Left ventricle myocardium superior (tissue), 1 donor: ENCODE measurements at regions not wholly inside any gene's neighbourhood (a gene's known extent, or its start where the extent isn't known, plus 50 kb on each side); places are given as distances from the start of the nearest gene placed in this dataset.

Experiments used
- ATAC-seq: fragments of 200-7000 bp; cut with Tn5 transposase; one replicate; pipeline ENCODE4 v1.9.1; 2020; ENCODE audit warnings: mild to moderate bottlenecking, moderate library complexity
- DNase-seq: peaks from one replicate; pipeline ENCODE4 v3.0.0-alpha.2; 2020
- intact Hi-C: fragments of 100-400 bp; cut with micrococcal nuclease; formaldehyde crosslinking; loops from one replicate; pipeline ENCODE4 v1.11.0; 2022
- donor health status: DM: no; HTN: yes; CAD: no; lungs with severe emphysema.

DNA sequence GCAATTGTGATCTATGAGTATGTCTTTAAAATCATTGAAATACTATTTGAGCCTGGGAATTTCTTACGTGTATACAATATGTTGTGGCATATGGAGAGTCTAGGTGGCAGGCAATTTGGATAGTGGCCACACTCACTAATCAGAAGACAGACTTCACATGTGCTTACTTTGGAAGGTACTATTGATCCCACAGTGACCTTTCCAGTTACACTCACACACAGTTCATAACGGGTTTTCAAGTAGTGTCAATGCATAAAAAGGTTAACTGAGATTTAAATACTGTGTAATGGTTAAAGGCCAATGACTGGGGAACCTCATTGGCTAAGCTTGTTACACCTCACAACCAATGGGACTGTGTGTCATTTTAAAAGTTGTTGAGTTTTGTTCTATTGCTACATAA, 783.2 kb downstream of the RPA4 start:
- DNase-seq = no peak
- intact Hi-C loops = no loop called here
- no peak for ATAC-seq

DNA sequence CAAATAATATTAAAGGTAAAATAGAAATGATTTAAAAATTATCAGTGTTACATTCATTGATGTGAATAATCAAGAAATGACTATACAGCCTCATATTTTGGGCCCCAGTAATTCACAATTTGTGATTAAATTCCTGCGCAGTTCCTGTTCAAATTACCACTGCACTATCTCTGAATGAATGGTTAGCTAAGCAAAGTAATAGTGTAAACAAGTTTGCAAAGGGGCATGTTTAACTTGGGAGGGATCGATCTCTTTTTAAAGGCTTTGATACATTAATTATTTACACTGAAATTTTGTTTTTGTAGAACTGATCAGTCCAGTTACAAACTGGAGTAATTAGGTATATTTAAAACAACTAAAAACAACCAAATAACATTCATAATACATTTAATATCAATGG, 784.4 kb downstream of the RPA4 start:
- no peak for DNase-seq
- intact Hi-C loops = no loop called here
- no peak for ATAC-seq

DNA sequence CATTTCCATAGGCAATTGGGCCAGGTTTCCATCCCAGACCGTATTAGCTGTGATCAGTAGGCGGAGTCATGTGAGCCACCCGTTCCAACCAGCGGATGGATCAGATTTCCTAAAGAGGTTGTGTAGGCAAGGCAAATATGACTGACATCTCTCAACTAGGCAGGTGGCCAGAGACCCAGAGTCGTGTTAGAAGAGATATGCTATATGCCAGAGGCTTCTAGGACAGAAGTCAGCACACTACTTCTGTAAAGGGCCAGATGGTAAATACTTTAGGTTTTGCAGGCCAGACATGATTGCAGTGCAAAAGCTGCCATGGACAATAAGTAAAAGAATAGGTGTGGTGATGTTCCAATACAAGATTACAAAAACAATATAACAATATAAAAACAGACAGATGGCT, 788.4 kb downstream of the RPA4 start:
- no peak for DNase-seq
- no peak for ATAC-seq
- intact Hi-C loops = no loop called here

DNA sequence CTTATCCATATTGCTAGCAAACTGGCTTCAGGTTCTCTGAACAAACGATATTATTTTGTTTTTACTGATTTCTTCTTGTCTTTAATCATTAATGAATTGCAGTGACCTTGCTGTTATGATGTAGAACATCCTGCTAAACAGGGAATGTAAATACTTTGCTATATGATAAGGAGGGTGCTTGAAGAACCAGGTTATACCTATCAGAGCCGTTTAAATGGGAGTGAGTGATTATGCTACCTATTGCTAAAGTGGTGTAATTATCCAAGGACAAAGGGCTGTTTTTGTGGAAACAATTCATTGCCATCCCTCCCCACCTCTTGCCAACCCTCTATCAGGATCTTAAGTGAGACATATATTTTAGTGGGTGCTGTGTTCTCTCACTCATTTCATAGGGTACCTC, 788.9 kb downstream of the RPA4 start:
- DNase-seq (no peak), ATAC-seq (no peak)
- intact Hi-C loops = no loop called here

DNA sequence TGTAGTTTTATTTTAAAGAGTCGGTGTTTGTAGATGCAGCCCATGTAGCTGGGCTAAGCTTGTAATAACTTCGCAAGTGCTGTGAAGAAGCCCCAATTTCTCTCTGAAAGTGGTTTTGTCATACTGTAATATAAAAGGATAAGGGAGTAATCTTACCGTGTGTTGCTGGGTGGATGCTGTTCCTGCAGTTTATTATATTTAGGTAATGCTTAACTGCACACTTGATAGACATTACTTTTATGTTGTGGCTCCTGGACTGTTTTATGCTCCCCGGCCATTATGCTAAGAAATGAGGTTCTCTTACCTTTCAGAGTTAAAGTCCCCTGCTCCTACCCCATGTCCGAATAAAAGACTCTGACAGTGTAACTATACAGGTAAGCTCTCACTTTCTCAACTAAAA, 789.4 kb downstream of the RPA4 start:
- intact Hi-C loops = no loop called here
- DNase-seq = no peak
- ATAC-seq = no peak

DNA sequence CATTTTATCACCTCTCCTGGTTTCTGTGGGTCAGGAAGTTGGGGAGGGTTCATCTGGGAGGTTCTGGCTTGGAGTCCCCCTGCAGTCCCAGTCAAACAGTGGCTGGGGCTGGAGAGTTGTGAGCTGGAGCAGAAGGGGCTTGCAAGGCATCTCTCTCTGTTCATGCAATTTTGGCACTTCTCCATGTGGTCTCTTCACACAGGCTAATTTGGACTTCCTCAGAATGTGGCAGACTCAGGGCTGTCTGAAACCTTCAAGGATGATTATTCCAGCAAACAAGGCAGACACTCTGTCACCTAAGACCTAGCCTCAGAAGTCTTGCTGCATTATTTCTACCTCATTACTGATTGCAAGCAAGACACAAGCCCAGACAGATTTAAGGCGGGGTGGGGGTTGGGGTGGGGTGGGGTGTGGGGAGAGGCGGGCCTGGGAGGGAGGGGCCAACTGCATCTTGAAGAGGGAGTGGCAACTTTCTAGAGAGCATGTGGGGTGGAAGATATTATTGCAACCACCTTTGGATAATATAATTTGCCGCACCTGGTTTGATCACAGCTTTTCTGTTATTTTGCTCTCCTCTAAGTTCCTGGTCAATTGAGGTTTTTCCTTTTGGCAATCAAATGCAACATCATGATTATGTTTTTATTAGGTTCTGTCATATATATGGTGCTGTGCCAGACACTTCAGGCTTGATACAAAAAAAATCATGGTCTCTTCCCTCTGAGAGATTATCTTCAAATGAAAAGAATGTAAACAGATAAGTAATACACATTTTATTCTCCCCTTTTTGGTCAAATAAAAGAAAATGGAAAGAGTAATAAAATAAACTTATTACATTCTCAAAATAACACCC, 799.5 kb downstream of the RPA4 start:
- ATAC-seq (no peak), DNase-seq (no peak)
- intact Hi-C loops = no loop called here

DNA sequence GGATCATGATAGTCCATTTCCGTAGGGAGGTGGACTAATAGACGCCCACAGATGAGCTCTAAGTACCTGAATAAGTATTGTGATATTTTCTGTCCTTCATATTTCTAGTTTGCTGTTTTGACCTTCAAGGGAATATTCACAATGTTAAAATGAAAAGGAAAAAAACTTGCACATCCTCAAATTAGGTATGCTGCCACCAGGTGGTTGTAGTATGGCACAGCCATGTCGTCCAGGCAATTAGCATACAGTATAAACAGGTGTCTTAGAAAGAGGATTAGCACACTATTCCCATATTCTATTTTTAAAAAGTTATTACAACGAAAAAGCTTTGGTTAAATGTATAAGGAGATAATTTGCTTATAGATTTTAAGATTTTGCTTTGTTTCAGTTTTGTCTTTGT, 802.0 kb downstream of the RPA4 start:
- no peak for ATAC-seq
- DNase-seq = no peak
- intact Hi-C loops = no loop called here

DNA sequence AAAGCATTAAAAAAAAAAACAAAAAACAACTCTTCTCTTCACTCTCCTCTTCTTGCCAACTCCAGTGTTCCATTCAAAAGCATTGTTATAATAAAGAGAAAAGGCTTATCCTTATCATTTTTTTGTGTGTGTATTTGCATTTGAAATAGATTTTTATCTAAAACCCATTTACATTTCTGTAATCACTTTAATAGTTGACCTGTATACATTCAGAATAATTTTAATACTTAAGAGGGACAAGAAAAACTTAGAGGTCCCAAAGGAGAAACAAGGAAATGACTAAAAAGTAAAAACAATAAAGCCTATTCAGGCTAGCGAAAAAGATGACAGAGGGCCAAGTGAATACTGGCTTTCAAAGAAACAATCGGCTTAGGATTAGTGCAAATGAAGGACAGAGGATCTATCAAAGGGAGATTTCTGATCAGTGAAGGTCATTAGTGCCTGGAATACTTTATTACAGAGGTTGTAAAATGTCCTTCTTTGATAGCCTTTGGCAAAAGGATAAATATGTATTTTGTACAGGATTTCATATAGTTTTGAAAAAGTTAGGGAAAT, 808.3 kb downstream of the RPA4 start:
- no peak for ATAC-seq
- DNase-seq = no peak
- intact Hi-C loops = no loop called here

DNA sequence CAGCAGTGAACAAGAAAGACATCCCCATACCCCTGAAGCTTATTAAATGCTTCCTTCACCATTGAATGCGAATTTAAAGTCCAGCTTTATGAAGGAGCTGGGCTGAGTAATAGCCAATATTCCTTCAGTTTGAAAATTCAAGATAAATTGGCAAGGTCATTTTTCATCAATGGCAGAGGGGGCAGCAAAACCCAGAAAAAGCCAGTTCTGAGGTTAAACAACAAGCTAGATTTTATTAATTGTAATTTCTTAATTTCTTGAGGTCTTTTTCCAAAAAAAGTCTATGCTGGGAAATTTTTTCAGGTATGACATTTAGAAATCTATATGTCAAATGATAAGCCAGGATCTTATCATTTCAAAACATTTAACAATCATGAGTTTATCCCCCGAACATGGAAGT, 808.9 kb downstream of the RPA4 start:
- ATAC-seq = no peak
- intact Hi-C loops = no loop called here
- DNase-seq = no peak

DNA sequence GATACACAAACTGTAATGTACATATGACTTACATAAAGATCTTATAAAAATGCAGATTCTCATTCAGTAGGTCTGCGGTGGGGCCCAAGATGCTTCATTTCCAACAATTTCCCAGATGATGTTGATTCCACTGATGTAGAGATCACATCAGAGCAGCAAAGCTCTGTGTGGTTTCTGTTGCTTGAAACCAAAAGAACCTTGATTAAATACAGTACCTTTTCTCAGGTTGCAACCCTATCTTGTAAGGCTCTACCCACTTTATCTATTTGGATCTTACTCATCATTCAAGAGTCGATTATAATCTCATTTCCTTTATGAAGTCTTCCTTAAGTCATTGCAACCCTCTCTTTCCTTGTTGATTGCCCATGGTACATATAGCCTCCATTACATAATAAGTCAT, 816.8 kb downstream of the RPA4 start:
- intact Hi-C loops = no loop called here
- no peak for ATAC-seq
- no peak for DNase-seq

DNA sequence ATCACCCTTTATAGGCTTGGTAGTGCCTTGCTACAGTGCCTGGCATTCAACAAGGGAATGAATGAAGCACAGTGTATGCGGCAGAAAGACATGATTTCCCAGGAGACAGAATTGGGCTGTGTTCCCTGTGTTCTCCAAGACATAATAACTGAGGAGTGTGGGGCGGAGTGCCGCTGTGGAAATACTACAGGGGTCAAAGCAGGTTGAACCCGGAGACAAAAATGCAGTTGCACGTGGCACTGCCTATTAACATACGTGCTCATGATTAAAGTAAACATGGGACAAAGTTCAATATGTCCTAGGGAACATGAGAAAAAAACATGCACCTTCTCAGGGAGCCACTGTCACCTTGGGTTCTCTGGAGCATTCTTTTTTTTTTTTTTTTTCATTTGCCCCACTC, 820.8 kb downstream of the RPA4 start:
- ATAC-seq = no peak
- DNase-seq = no peak

DNA sequence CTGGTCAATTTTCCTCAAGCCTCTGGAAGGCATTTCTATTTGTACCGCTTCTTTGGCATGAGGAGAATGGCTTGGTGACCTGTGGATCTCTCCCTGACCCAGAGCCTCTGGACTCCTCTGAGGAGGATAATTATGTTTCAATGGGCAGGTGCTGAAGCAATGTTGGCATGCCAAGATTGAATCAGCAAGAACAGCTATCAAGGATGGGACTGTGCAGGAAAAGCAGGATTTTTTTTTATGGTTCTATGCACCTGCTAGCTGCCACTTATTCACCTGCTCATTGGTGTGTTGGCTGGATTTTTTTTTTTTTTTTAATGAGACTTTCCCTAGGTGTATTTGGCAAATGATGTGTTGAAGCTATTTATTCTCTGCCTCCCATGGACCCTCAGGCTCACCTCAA, 821.2 kb downstream of the RPA4 start:
- intact Hi-C loops = no loop called here
- ATAC-seq (no peak), DNase-seq (no peak)

More for the DNA sequence above, 820.8 kb downstream of the RPA4 start:
- intact Hi-C loops = no loop called here

DNA sequence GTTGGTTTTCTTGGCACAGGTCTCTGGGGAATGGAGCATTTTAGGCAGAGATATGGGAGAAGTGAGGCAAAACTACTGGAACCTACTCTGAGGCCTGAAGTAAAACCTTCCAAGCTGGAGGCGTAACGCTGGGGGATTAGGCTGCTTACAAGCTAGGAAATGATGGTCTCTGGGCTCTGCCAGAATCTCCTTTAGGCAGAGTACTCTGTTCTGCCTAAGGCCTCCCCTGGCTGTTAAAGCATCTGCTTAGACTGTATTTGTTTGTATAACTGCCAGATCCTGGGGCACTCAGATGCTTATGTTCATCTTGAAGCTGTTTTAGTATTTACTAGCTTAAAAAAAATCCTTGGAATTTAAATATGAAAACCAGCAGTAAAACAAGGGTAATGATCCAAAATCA, 822.2 kb downstream of the RPA4 start:
- no peak for DNase-seq
- intact Hi-C loops = no loop called here

DNA sequence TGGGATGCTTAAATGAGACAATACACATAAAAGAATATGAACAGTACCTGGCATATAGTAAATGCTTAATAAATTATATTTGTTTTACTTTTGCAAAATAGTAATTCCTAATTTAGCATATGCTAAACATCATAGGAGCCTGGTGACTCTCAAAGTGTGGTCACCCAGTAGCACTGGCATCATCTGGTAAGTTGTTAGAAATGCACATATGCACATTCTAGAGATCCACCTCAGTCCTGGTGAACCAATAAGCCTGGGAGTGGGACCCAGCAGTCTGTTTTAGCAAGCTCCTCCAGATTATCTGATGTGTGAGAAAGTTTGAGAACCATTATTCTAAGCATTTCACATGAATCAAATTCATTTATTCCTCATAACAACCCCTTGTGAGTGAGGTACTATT, 830.4 kb downstream of the RPA4 start:
- ATAC-seq = no peak
- intact Hi-C loops = no loop called here
- DNase-seq = no peak

More for the DNA sequence above, 822.2 kb downstream of the RPA4 start:
- no peak for ATAC-seq

DNA sequence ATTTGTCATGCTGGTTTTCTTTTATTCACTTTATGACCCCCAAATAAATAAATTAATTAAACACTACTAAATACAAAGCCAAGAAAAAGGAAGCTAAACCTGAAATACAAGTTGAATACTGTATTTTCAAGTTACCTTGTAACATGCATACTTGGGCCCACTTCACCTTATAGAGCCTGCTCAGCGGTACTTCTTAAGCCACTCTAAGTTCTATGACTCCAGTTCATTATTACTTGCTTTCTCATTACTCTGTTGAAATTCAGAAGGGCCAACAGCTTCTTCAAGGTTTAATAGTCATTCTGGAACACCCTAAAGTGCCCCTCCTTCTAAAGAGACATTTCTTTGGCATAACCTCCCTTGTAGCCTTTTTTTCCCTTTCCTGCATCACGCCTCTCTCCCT, 844.5 kb downstream of the RPA4 start:
- intact Hi-C loops = no loop called here
- no peak for DNase-seq
- ATAC-seq = no peak

DNA sequence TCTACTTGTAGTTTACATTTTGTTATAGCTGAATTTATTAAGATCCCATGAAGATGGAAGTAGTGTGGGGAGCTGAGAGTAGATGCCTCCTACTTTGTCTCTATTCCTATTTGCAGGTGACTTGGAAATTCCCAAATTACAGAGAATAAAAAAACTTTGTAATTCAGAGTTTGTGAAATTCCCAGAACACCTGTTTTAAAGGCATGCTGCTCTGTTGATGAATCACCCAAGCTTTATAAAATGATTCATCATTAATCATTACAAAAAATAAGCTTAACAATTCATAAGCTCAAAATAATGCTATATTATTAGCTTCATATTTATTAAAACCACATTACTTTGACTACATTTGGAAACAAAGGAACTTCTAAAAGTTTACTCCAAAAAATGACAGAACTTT, 856.3 kb downstream of the RPA4 start:
- intact Hi-C loops = no loop called here
- ATAC-seq (no peak), DNase-seq (no peak)

DNA sequence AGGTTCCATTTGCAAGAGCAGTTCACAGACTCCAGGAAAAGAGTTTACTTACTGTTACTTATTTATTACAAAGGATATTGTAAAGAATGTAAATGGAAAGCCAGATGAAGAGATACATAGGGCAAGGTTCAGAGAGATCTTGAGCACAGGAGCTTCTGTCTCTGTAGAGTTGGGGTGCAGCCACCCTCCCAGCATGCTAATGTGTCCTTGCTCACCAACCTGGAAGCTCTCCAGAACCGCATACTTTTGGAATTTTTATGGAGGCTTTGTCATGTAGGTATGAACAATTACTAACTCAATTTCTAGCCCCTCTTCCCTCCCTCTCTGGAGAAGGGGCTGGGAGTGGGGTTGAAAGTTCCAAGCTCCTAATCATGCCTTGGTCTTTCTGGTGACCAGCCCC, 857.2 kb downstream of the RPA4 start:
- ATAC-seq = no peak
- no peak for DNase-seq
- intact Hi-C loops = no loop called here

DNA sequence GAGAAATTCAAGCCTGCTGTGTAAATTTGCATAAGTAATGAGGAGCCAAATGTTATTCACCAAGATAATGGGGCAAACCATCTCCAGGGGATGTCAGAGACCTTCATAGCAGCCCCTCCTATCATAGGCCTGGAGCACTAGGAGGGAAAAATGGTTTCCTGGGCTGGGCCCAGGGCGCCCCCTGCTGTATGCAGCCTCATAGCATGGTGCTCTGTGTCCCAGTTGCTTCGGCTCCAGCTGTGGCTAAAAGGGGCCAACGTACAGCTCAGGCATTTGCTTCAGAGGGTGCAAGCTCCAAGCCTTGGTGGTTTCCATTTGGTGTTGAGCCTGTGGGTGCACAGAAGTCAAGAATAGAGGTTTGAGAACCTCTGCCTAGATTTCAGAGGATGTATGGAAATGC, 859.3 kb downstream of the RPA4 start:
- DNase-seq (peak; percentile 26), ATAC-seq (no peak)
- intact Hi-C loops = no loop called here

DNA sequence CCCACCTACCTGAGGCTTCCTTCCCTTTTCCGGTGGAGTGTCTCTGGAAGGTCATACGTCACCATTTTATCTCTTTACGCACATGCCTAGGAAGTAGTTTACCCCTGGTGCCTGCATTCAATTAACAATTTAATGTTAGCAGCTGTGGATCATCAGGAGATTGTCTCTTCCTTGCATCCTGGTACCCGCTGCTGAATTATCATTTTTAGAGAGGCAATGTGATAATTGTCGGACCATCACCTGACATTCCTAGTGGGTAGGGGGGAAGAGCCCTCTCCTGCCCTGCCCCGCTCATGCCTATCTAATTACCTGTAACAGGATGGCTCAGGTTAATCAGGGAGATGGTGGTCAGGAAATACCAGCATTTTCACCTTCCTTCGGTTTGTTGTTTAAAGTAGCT, 863.6 kb downstream of the RPA4 start:
- DNase-seq = no peak
- intact Hi-C loops = no loop called here
- ATAC-seq = no peak

DNA sequence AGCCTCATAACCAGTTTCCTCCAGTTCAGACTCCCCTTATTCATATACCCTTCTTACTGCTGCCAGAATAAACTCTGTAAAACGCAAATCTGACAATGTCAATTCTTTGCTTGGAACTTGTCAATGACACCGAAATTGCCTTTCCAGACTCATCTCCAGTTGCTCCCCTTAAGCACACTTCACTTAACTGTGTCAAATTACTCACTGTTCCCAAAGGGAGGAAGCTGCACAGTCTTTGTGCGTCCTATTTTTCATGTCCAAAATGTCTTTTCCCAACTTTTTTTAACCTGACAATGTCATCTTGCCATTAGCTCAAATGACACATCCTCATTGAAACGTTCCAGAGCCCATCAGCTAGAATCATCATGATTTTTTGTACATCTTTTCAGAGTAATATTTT, 867.3 kb downstream of the RPA4 start:
- no peak for ATAC-seq

DNA sequence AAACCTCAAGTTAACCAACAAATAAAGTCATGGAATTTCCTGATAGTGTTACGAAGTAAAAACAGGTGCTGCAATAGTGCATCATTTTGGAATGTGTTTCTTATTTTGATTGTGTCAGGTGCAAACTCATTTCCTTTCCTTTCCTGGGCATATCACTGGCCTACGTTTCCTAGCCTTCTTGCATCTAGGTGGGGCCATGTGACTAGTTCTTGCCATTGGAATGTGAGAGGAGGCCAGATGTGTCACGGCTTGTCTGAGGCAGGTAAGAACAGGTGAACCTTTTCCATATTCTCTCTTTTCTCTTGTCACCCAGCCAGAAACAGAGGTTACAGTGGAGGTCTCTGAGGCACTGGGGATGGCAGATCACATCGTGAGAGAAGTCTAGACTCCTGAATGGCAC, 868.0 kb downstream of the RPA4 start:
- intact Hi-C loops = no loop called here
- DNase-seq = no peak

More for the DNA sequence above, 867.3 kb downstream of the RPA4 start:
- no peak for DNase-seq
- intact Hi-C loops = no loop called here

More for the DNA sequence above, 868.0 kb downstream of the RPA4 start:
- no peak for ATAC-seq
